A549 (cell line): ENCODE measurements at regions not wholly inside any gene's neighbourhood (a gene's known extent, or its start where the extent isn't known, plus 50 kb on each side); places are given as distances from the start of the nearest gene placed in this dataset.

Experiments
- ATAC-seq, 2 experiments: fragments of 200-7000 bp in 1 of 2; fragments of >200 bp in 1 of 2; cut with Nextera tagmentation in 1 of 2; cut with Tn5 transposase in 1 of 2; 3 replicates each; pipeline versions ENCODE4 v1.8.0 to v1.9.1; 2018 to 2020; ENCODE audit warnings: mild to moderate bottlenecking in 1 of 2, moderate library complexity in 1 of 2
- CTCF ChIA-PET: fragments of 300-600 bp; sonication (Branson Sonifier 250); formaldehyde crosslinking; extraction: SDS; loops from one replicate; lab custom pipeline; 2021; ENCODE audit warnings: antibody characterized with exemption, inconsistent platforms; lab: Yijun Ruan, JAX
- POLR2A ChIA-PET: fragments of 350-600 bp; formaldehyde crosslinking; extraction: SDS; loops from one replicate; lab custom pipeline; 2021; ENCODE audit warnings: antibody characterized with exemption, inconsistent platforms; lab: Yijun Ruan, JAX
- DNase-seq, 2 experiments: peaks; one replicate each; pipeline versions ENCODE4 v3.0.0 to v3.0.0-alpha.2; 2011 to 2016; ENCODE audit warnings: low read depth in 1 of 2, low spot score in 1 of 2
- FAIRE-seq: peaks from 2 replicates; lab custom pipeline; 2011; peaks lifted over from hg19 to GRCh38; lab: Jason Lieb, UNC
- H3K27ac ChIP-seq, 2 experiments: fragments of >200 bp; sonication (Bioruptor Twin); formaldehyde crosslinking; 3 replicates each; pipeline ENCODE4 v1.5.1; 2016 to 2017
- H3K4me1 ChIP-seq: fragments of >200 bp; sonication (Bioruptor Twin); formaldehyde crosslinking; 3 replicates; pipeline ENCODE4 v1.6.1; 2016
- H3K4me2 ChIP-seq: fragments of >200 bp; sonication (Bioruptor Twin); formaldehyde crosslinking; 3 replicates; pipeline ENCODE4 v1.6.1; 2016
- H3K4me3 ChIP-seq: fragments of >200 bp; sonication (Bioruptor Twin); formaldehyde crosslinking; 3 replicates; pipeline ENCODE4 v1.5.1; 2016
- H3K9me3 ChIP-seq: fragments of >200 bp; sonication (Bioruptor Twin); formaldehyde crosslinking; 3 replicates; pipeline ENCODE4 v1.6.1; 2016
- CBX2 ChIP-seq: fragments of 200-600 bp; sonication (generic); IDR thresholded peaks from 2 replicates; pipeline ENCODE4 v1.6.1; 2016; ENCODE audit warnings: low read depth, mild to moderate bottlenecking, borderline replicate concordance
- EHMT2 ChIP-seq: fragments of 200-600 bp; sonication (generic); IDR thresholded peaks from 2 replicates; pipeline ENCODE4 v1.6.1; 2016; ENCODE audit warnings: antibody characterized with exemption, low read depth, mild to moderate bottlenecking, moderate library complexity
- ESRRA ChIP-seq: fragments of 150-350 bp; IDR thresholded peaks from 2 replicates; pipeline ENCODE4 v1.6.1; 2014; ENCODE audit warnings: mild to moderate bottlenecking, low read length, borderline replicate concordance
- GATA3 ChIP-seq: IDR thresholded peaks from 2 replicates; pipeline ENCODE4 v1.6.1; 2012; ENCODE audit warnings: borderline replicate concordance
- JUNB ChIP-seq: fragments of >200 bp; sonication (Bioruptor Twin); formaldehyde crosslinking; IDR thresholded peaks from 2 replicates; pipeline ENCODE4 v1.6.1; 2016
- KDM5A ChIP-seq: fragments of 200-600 bp; sonication (generic); IDR thresholded peaks from 2 replicates; pipeline ENCODE4 v1.6.1; 2016; ENCODE audit warnings: antibody characterized with exemption, mild to moderate bottlenecking
- MAFK ChIP-seq: fragments of 450-650 bp; IDR thresholded peaks from 2 replicates; pipeline ENCODE4 v1.6.1; 2014; ENCODE audit not compliant: partially characterized antibody
- NFE2L2 ChIP-seq: fragments of 150-350 bp; conservative IDR thresholded peaks from 2 replicates; pipeline ENCODE4 v1.6.1; 2014; ENCODE audit warnings: low read length
- NPAS2 ChIP-seq: fragments of 250-450 bp; sonication (Bioruptor Pico); IDR thresholded peaks from 2 replicates; pipeline ENCODE4 v1.8.0; 2022; ENCODE audit warnings: mild to moderate bottlenecking, moderate library complexity, borderline replicate concordance
- NR3C1 ChIP-seq: fragments of >200 bp; sonication (Bioruptor Twin); formaldehyde crosslinking; IDR thresholded peaks from 3 replicates; pipeline ENCODE4 v1.6.1; 2017
- PHF8 ChIP-seq: fragments of 200-600 bp; sonication (generic); IDR thresholded peaks from 2 replicates; pipeline ENCODE4 v1.6.1; 2016; ENCODE audit warnings: low read depth, mild to moderate bottlenecking, antibody characterized with exemption, moderate library complexity, borderline replicate concordance
- RARB ChIP-seq: fragments of 250-450 bp; sonication (Bioruptor Pico); IDR thresholded peaks from 2 replicates; pipeline ENCODE4 v1.8.0; 2021; ENCODE audit warnings: mild to moderate bottlenecking, moderate library complexity
- RFX5 ChIP-seq: fragments of 450-650 bp; IDR thresholded peaks from 2 replicates; pipeline ENCODE4 v1.7.1; 2014; ENCODE audit warnings: antibody characterized with exemption, mild to moderate bottlenecking, moderate library complexity
- RNF2 ChIP-seq: fragments of 200-600 bp; sonication (generic); IDR thresholded peaks from 2 replicates; pipeline ENCODE4 v1.6.1; 2016; ENCODE audit warnings: low read depth, mild to moderate bottlenecking, antibody characterized with exemption, moderate library complexity, borderline replicate concordance
- TFCP2L1 ChIP-seq: fragments of 250-450 bp; sonication (Bioruptor Pico); IDR thresholded peaks from 2 replicates; pipeline ENCODE4 v1.5.0; 2021; ENCODE audit warnings: mild to moderate bottlenecking
- ZNF302 ChIP-seq: fragments of 250-450 bp; sonication (Bioruptor Pico); IDR thresholded peaks from 2 replicates; pipeline ENCODE4 v1.9.0; 2021; ENCODE audit warnings: inconsistent platforms, mild to moderate bottlenecking, moderate library complexity
- WGBS: methylation state at CpG from one replicate; pipeline ENCODE4 v1.1.6; 2017; ENCODE audit errors: missing lambda C conversion rate; 5-methylcytosine and 5-hydroxymethylcytosine counted together
- TF ChIP-seq, protein P1 (sequence below): fragments of >200 bp; sonication (Bioruptor Twin); formaldehyde crosslinking; IDR thresholded peaks from 2 replicates; pipeline ENCODE4 v1.6.1; 2016
- TF ChIP-seq, protein P2 (sequence below): IDR thresholded peaks from 2 replicates; pipeline ENCODE4 v1.6.1; 2012
- TF ChIP-seq, protein P3 (sequence below): fragments of >200 bp; sonication (Bioruptor Twin); formaldehyde crosslinking; IDR thresholded peaks from 3 replicates; pipeline ENCODE4 v1.6.1; 2016
- TF ChIP-seq, protein P4 (sequence below): fragments of 250-450 bp; sonication (Bioruptor Pico); IDR thresholded peaks from 2 replicates; pipeline ENCODE4 v1.5.0; 2021; ENCODE audit warnings: mild to moderate bottlenecking, moderate library complexity, borderline replicate concordance
- TF ChIP-seq, protein P5 (sequence below): IDR thresholded peaks from 2 replicates; pipeline ENCODE4 v1.6.1; 2012
- TF ChIP-seq, protein P6 (sequence below): fragments of 200-600 bp; sonication (generic); IDR thresholded peaks from 2 replicates; pipeline ENCODE4 v1.6.1; 2016; ENCODE audit warnings: antibody characterized with exemption, mild to moderate bottlenecking, moderate library complexity
- TF ChIP-seq, protein P7 (sequence below): IDR thresholded peaks from 2 replicates; pipeline ENCODE4 v1.6.1; 2012; ENCODE audit warnings: low read depth, borderline replicate concordance

DNA sequence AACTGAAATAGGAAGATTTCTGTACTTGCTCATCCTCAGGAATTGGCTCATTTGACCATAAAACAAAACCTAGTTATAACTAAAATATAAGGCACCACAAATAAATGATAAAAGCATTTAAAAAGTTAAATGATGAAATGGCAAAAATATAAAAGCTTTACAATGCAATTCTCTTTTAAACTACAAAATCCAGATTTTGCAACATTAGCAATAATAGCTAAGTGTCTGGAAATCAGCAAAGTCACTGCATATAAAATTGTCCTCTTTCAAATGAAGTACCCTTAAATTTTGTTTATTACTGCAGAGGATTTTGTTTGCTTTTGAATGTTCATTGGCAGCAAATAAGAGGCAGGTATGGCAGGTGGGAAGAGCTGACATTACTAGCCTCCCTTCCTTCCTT, 270.4 kb upstream of the RSPO3 start:
- FAIRE-seq (no peak), ATAC-seq (no peak)

DNA sequence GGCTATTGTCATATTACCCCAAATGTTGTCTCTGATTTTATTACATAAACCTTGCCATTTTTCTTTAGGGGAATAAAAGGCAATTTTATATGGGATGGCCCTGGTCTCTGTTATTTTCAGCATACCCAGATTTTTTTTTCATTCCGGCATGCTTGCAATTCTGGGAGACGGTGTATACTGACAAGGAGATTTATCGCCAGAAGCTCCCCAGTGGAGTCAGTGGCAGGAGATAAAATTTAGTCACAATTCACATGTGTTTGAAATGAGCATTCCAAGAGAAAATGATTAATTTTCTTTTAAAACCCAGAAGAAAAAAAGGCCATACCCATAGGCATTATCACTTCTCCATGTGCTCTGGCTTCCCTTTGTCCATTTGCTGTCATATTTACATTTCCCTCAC, 250.8 kb upstream of the RSPO3 start:
- no peak overlapping the region for H3K4me2 ChIP-seq
- ATAC-seq (no peak), DNase-seq (no peak), FAIRE-seq (no peak)
- TF ChIP-seq, protein P1, sequence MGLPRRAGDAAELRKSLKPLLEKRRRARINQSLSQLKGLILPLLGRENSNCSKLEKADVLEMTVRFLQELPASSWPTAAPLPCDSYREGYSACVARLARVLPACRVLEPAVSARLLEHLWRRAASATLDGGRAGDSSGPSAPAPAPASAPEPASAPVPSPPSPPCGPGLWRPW, result no peak
- TF ChIP-seq, protein P2, sequence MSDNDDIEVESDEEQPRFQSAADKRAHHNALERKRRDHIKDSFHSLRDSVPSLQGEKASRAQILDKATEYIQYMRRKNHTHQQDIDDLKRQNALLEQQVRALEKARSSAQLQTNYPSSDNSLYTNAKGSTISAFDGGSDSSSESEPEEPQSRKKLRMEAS, result no peak
- TF ChIP-seq, protein P3, sequence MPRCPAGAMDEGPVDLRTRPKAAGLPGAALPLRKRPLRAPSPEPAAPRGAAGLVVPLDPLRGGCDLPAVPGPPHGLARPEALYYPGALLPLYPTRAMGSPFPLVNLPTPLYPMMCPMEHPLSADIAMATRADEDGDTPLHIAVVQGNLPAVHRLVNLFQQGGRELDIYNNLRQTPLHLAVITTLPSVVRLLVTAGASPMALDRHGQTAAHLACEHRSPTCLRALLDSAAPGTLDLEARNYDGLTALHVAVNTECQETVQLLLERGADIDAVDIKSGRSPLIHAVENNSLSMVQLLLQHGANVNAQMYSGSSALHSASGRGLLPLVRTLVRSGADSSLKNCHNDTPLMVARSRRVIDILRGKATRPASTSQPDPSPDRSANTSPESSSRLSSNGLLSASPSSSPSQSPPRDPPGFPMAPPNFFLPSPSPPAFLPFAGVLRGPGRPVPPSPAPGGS, result no peak
- TF ChIP-seq, protein P4, sequence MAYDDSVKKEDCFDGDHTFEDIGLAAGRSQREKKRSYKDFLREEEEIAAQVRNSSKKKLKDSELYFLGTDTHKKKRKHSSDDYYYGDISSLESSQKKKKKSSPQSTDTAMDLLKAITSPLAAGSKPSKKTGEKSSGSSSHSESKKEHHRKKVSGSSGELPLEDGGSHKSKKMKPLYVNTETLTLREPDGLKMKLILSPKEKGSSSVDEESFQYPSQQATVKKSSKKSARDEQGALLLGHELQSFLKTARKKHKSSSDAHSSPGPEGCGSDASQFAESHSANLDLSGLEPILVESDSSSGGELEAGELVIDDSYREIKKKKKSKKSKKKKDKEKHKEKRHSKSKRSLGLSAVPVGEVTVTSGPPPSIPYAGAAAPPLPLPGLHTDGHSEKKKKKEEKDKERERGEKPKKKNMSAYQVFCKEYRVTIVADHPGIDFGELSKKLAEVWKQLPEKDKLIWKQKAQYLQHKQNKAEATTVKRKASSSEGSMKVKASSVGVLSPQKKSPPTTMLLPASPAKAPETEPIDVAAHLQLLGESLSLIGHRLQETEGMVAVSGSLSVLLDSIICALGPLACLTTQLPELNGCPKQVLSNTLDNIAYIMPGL (CRISPR knock-in tag), result no peak
- TF ChIP-seq NR3C1 (no peak), NFE2L2 (no peak), JUNB (no peak), ZNF302 (CRISPR knock-in tag) (no peak), TFCP2L1 (CRISPR knock-in tag) (no peak), NPAS2 (CRISPR knock-in tag) (no peak), CBX2 (no peak), ESRRA (no peak), RARB (no peak), GATA3 (no peak), RNF2 (no peak), RFX5 (no peak), KDM5A (no peak)
- TF ChIP-seq, protein P5, sequence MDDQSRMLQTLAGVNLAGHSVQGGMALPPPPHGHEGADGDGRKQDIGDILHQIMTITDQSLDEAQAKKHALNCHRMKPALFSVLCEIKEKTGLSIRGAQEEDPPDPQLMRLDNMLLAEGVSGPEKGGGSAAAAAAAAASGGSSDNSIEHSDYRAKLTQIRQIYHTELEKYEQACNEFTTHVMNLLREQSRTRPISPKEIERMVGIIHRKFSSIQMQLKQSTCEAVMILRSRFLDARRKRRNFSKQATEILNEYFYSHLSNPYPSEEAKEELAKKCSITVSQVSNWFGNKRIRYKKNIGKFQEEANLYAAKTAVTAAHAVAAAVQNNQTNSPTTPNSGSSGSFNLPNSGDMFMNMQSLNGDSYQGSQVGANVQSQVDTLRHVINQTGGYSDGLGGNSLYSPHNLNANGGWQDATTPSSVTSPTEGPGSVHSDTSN, result no peak
- TF ChIP-seq, protein P6, sequence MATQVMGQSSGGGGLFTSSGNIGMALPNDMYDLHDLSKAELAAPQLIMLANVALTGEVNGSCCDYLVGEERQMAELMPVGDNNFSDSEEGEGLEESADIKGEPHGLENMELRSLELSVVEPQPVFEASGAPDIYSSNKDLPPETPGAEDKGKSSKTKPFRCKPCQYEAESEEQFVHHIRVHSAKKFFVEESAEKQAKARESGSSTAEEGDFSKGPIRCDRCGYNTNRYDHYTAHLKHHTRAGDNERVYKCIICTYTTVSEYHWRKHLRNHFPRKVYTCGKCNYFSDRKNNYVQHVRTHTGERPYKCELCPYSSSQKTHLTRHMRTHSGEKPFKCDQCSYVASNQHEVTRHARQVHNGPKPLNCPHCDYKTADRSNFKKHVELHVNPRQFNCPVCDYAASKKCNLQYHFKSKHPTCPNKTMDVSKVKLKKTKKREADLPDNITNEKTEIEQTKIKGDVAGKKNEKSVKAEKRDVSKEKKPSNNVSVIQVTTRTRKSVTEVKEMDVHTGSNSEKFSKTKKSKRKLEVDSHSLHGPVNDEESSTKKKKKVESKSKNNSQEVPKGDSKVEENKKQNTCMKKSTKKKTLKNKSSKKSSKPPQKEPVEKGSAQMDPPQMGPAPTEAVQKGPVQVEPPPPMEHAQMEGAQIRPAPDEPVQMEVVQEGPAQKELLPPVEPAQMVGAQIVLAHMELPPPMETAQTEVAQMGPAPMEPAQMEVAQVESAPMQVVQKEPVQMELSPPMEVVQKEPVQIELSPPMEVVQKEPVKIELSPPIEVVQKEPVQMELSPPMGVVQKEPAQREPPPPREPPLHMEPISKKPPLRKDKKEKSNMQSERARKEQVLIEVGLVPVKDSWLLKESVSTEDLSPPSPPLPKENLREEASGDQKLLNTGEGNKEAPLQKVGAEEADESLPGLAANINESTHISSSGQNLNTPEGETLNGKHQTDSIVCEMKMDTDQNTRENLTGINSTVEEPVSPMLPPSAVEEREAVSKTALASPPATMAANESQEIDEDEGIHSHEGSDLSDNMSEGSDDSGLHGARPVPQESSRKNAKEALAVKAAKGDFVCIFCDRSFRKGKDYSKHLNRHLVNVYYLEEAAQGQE, result no peak
- POLR2A ChIA-PET, result no interaction called here
- H3K4me3 ChIP-seq, result no peak overlapping the region
- WGBS, result 90% methylated on average over 3 of the region's 3 CpGs
- CTCF ChIA-PET, result no interaction called here
- H3K27ac ChIP-seq, result no peak overlapping the region
- no peaks in the 10 kb centered on the region for H3K4me1 ChIP-seq
- no peaks in the 10 kb centered on the region for H3K9me3 ChIP-seq

More for the DNA sequence above, 270.4 kb upstream of the RSPO3 start:
- H3K4me3 ChIP-seq, result no peak overlapping the region
- H3K4me1 ChIP-seq, result no peaks in the 10 kb centered on the region
- no peak for DNase-seq
- TF ChIP-seq, protein P7, sequence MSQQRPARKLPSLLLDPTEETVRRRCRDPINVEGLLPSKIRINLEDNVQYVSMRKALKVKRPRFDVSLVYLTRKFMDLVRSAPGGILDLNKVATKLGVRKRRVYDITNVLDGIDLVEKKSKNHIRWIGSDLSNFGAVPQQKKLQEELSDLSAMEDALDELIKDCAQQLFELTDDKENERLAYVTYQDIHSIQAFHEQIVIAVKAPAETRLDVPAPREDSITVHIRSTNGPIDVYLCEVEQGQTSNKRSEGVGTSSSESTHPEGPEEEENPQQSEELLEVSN, result no peak
- peak; percentile 33 for TF ChIP-seq MAFK
- TF ChIP-seq EHMT2, result no peak
- TF ChIP-seq PHF8, result no peak
- H3K9me3 ChIP-seq, result no peaks in the 10 kb centered on the region
- no peak overlapping the region for H3K27ac ChIP-seq
- POLR2A ChIA-PET, result no interaction called here
- CTCF ChIA-PET, result no interaction called here
- no peak overlapping the region for H3K4me2 ChIP-seq
